Panc1 (cell line): ENCODE measurements at regions not wholly inside any gene's neighbourhood (a gene's known extent, or its start where the extent isn't known, plus 50 kb on each side); places are given as distances from the start of the nearest gene placed in this dataset.

Experiments used
- REST ChIP-seq, 2 experiments: IDR thresholded peaks; 2 replicates each; pipeline ENCODE4 v1.6.1; 2011 to 2012; ENCODE audit warnings: low read depth in 2 of 2, control low read depth in 1 of 2, low read length in 1 of 2, mild to moderate bottlenecking in 1 of 2, moderate library complexity in 1 of 2; ENCODE audit not compliant: insufficient read depth in 1 of 2
- TCF7L2 ChIP-seq: IDR thresholded peaks from 2 replicates; pipeline ENCODE4 v1.6.1; 2011; ENCODE audit warnings: mild to moderate bottlenecking, low read depth, low read length, inconsistent platforms
- TF ChIP-seq, protein P1 (sequence below): fragments of 450-650 bp; IDR thresholded peaks from 2 replicates; pipeline ENCODE4 v1.5.1; 2017; ENCODE audit warnings: mild to moderate bottlenecking

DNA sequence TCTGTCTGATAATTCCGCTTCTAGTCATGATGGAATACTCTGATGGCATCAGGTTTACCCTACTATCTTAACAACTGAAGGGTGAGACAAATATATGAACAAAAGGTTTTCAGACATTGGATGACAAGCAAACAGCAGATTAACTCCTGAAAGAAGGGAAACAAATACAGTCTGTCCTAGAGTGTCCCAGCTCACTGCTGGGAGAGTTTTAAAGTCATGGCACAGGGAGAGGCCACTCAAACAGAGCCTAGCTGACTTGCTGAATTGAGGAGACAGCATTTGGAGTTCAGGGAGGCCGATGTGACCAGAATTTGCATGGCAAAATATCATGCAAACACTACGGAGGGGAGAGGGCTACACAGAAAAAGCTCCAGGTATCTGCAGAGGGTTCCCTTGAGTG lies 73.1 kb downstream of the MDH2 start:
- TF ChIP-seq, protein P1, sequence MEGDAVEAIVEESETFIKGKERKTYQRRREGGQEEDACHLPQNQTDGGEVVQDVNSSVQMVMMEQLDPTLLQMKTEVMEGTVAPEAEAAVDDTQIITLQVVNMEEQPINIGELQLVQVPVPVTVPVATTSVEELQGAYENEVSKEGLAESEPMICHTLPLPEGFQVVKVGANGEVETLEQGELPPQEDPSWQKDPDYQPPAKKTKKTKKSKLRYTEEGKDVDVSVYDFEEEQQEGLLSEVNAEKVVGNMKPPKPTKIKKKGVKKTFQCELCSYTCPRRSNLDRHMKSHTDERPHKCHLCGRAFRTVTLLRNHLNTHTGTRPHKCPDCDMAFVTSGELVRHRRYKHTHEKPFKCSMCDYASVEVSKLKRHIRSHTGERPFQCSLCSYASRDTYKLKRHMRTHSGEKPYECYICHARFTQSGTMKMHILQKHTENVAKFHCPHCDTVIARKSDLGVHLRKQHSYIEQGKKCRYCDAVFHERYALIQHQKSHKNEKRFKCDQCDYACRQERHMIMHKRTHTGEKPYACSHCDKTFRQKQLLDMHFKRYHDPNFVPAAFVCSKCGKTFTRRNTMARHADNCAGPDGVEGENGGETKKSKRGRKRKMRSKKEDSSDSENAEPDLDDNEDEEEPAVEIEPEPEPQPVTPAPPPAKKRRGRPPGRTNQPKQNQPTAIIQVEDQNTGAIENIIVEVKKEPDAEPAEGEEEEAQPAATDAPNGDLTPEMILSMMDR: no peak
- no peak for TF ChIP-seq REST (IDR thresholded peaks at IDR 0.05; ENCODE audit: insufficient read depth in 1 of 2, low read depth in 2 of 2, low read length in 1 of 2)
- no peak for TF ChIP-seq TCF7L2
